Vagina (tissue), 2 donors: ENCODE measurements at regions not wholly inside any gene's neighbourhood (a gene's known extent, or its start where the extent isn't known, plus 50 kb on each side); places are given as distances from the start of the nearest gene placed in this dataset.

ENCODE experiments used
- DNase-seq, 2 donors: peaks; one replicate each; pipeline ENCODE4 v3.0.0-alpha.2; 2017; ENCODE audit errors: extremely low spot score in 2 of 2
- H3K27ac ChIP-seq: fragments of 200-600 bp; sonication (generic); one replicate; pipeline ENCODE4 v1.5.1; 2019
- H3K27me3 ChIP-seq: fragments of 200-600 bp; sonication (generic); one replicate; pipeline ENCODE4 v1.5.1; 2019
- H3K36me3 ChIP-seq, 2 donors: fragments of 200-600 bp; sonication (generic); one replicate each; pipeline ENCODE4 v1.5.1; 2017 to 2019
- H3K4me1 ChIP-seq: fragments of 200-600 bp; sonication (generic); one replicate; pipeline ENCODE4 v1.5.1; 2019
- H3K4me3 ChIP-seq, 2 donors: fragments of 200-600 bp; sonication (generic); 1 replicate in 1 of 2; 2 replicates in 1 of 2; pipeline ENCODE4 v1.5.1; 2016 to 2019
- H3K9me3 ChIP-seq: fragments of 200-600 bp; sonication (generic); one replicate; pipeline ENCODE4 v1.5.1; 2019
- CTCF ChIP-seq, 3 experiments: fragments of 450-650 bp in 2 of 3; fragments of 200-600 bp in 1 of 3; sonication (generic) in 1 of 3; IDR thresholded peaks; one replicate each; pipeline ENCODE4 v1.5.1; 2017 to 2019; ENCODE audit warnings: antibody characterized with exemption in 3 of 3, mild to moderate bottlenecking in 2 of 3, moderate library complexity in 2 of 3
- POLR2A ChIP-seq, 2 donors: fragments of 450-650 bp; IDR thresholded peaks; one replicate each; pipeline ENCODE4 v1.6.1; 2017; ENCODE audit warnings: antibody characterized with exemption in 2 of 2, mild to moderate bottlenecking in 2 of 2, moderate library complexity in 2 of 2
- POLR2AphosphoS5 ChIP-seq, 2 donors: sonication (generic); formaldehyde crosslinking; IDR thresholded peaks; one replicate each; pipeline ENCODE4 v1.9.0; 2017; ENCODE audit warnings: antibody characterized with exemption in 2 of 2, mild to moderate bottlenecking in 2 of 2, low read depth in 1 of 2; ENCODE audit not compliant: insufficient read depth in 1 of 2
- intact Hi-C: fragments of 100-400 bp; cut with DNase I; formaldehyde crosslinking; loops from one replicate; pipeline ENCODE4 v1.15.1; 2023

DNA sequence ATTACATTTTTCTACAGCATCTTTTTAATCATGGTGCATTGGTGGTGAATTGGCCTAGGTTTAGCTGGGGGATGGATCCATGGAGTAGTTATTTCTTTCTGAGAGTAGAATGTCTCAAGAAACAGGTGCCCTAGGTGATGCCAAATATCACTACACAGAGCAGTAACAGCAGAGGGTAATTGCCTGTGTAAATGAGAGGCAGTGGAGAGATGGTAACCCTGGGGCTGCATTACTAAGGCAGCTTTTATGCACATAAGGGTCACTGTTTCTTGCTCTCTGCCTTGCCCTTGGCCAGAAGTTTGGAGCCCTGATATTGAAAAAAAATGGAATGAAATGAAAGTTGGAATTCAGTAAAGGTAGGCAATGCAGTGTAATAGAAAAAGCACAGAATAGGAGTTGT is 604.0 kb downstream of the NOVA1 start:
- intact Hi-C loops, result no loop called here
- DNase-seq, result no peak
- Histone ChIP-seq H3K27ac (no peak overlapping the region), H3K4me3 (no peak overlapping the region), H3K27me3 (no peaks in the 10 kb centered on the region), H3K4me1 (no peaks in the 10 kb centered on the region), H3K36me3 (no peaks in the 10 kb centered on the region), H3K9me3 (no peaks in the 10 kb centered on the region)
- TF ChIP-seq CTCF (IDR thresholded peaks at IDR 0.05) (no peak), POLR2A (IDR thresholded peaks at IDR 0.05) (no peak), POLR2AphosphoS5 (IDR thresholded peaks at IDR 0.05; ENCODE audit: insufficient read depth in 1 of 2, low read depth in 1 of 2) (no peak)

DNA sequence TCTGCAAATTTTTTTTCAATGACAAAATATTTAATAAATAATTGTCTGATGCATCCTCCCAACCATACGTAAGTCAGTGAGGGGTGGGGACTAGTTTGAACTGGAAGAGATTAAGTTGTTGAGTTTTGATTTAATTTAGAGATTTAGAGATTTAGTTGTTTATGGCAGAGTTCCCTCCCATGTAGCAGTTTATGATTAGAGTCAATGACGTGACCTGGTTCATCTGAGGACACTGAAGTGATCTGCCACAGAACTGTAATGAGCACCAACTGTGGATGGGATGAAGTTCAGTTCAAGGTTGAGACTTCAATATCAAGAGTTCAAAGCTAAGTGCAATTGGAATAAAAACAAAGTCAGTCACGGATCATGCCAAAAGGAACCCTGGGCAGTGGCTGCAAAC is 609.3 kb downstream of the NOVA1 start:
- no peak for DNase-seq
- H3K36me3 ChIP-seq, result no peaks in the 10 kb centered on the region
- intact Hi-C loops, result no loop called here
- H3K4me1 ChIP-seq, result peaks cover 7% of the 10 kb centered on the region
- no peak overlapping the region for H3K27ac ChIP-seq
- no peak for TF ChIP-seq CTCF (IDR thresholded peaks at IDR 0.05)
- no peak for TF ChIP-seq POLR2A (IDR thresholded peaks at IDR 0.05)
- TF ChIP-seq POLR2AphosphoS5 (IDR thresholded peaks at IDR 0.05; ENCODE audit: insufficient read depth in 1 of 2, low read depth in 1 of 2), result no peak
- H3K4me3 ChIP-seq, result no peak overlapping the region
- H3K27me3 ChIP-seq, result no peaks in the 10 kb centered on the region
- no peaks in the 10 kb centered on the region for H3K9me3 ChIP-seq

DNA sequence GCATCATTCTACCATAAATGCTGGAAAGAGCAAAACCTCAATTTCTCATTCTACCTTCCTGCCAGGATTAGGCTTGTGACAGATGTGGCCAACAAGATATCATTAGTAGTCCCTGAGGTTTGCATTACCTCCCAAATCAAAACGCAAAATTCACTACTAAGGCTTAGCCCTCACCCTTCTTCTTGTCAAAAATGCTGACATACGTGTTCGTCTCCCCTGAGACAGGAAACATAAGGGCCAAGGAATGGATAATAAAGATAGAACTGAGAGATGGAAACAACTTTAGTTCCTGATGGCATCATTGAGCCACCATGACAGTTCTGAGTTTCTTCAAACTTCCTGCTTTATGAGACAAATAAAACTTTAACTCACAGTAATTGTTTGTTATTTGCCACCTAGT is 642.1 kb downstream of the NOVA1 start:
- intact Hi-C loops, result no loop called here

DNA sequence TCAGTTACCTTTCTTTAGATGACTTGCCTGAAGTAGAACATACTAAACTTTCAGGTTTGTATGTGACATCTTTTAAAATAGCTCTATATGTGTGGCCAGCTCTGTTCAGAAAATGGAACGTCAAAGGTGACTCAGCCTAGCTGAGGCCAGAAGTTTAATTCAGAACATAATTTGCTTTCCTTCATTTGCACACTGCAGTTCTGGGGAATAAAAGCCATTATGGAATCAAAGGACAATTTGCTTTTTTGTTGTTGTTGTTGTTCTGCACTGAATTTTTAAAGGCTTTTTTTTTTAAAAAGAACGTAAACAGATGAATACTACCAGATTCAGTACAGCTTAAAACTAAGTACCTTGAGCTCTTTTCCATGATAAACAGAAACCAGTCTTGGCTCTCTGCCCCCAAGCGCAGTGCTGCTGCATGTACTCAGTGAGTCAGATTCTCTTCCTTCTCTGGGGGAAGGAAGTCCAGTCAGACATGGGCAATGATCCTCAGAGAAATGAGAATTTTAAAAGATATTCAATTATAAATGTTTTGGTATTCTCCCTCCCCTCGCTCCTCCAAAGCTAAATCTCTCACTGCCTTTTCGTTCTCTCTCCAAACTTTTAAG is 644.2 kb downstream of the NOVA1 start:
- Histone ChIP-seq H3K27ac (peak overlapping the region; percentile 9), H3K4me3 (no peak overlapping the region), H3K4me1 (no peaks in the 10 kb centered on the region), H3K27me3 (no peaks in the 10 kb centered on the region), H3K36me3 (no peaks in the 10 kb centered on the region), H3K9me3 (no peaks in the 10 kb centered on the region)
- intact Hi-C loops, result no loop called here
- no peak for TF ChIP-seq POLR2AphosphoS5 (IDR thresholded peaks at IDR 0.05; ENCODE audit: insufficient read depth in 1 of 2, low read depth in 1 of 2)
- no peak for TF ChIP-seq CTCF (IDR thresholded peaks at IDR 0.05)
- no peak for TF ChIP-seq POLR2A (IDR thresholded peaks at IDR 0.05)
- no peak for DNase-seq

More for the DNA sequence above, 642.1 kb downstream of the NOVA1 start:
- Histone ChIP-seq H3K9me3 (no peaks in the 10 kb centered on the region), H3K36me3 (no peaks in the 10 kb centered on the region), H3K4me3 (no peak overlapping the region), H3K27me3 (no peaks in the 10 kb centered on the region), H3K27ac (no peak overlapping the region), H3K4me1 (no peaks in the 10 kb centered on the region)
- no peak for TF ChIP-seq POLR2A (IDR thresholded peaks at IDR 0.05)
- TF ChIP-seq POLR2AphosphoS5 (IDR thresholded peaks at IDR 0.05; ENCODE audit: insufficient read depth in 1 of 2, low read depth in 1 of 2), result no peak
- TF ChIP-seq CTCF (IDR thresholded peaks at IDR 0.05), result no peak
- DNase-seq, result no peak

DNA sequence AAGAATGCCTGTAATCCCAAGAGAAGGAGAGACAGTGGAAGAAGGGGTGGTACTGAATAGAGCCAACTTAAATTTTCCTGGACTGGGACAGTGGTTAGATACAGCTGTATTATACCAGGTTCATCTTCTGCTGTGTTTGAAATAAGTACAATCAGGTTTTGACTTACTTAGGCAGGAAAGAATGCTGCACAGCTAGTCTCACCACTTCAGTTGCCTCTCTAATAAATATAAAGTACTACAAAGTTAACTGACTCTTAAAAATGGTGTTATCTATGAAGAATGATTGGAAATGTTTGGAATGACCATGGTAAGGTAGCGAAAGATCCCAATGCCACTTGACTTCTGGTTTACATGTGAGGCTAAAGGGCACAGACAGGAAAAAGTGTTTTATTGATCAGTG is 652.1 kb downstream of the NOVA1 start:
- no peak for DNase-seq
- Histone ChIP-seq H3K4me3 (no peak overlapping the region), H3K9me3 (no peaks in the 10 kb centered on the region), H3K27me3 (no peaks in the 10 kb centered on the region), H3K4me1 (no peaks in the 10 kb centered on the region), H3K36me3 (no peaks in the 10 kb centered on the region), H3K27ac (no peak overlapping the region)
- no peak for TF ChIP-seq POLR2AphosphoS5 (IDR thresholded peaks at IDR 0.05; ENCODE audit: insufficient read depth in 1 of 2, low read depth in 1 of 2)
- no peak for TF ChIP-seq POLR2A (IDR thresholded peaks at IDR 0.05)
- no peak for TF ChIP-seq CTCF (IDR thresholded peaks at IDR 0.05)
- intact Hi-C loops, result no loop called here
